ENCODE measurements at regions not wholly inside any gene's neighbourhood (a gene's known extent, or its start where the extent isn't known, plus 50 kb on each side); places are given as distances from the start of the nearest gene placed in this dataset.

DNA sequence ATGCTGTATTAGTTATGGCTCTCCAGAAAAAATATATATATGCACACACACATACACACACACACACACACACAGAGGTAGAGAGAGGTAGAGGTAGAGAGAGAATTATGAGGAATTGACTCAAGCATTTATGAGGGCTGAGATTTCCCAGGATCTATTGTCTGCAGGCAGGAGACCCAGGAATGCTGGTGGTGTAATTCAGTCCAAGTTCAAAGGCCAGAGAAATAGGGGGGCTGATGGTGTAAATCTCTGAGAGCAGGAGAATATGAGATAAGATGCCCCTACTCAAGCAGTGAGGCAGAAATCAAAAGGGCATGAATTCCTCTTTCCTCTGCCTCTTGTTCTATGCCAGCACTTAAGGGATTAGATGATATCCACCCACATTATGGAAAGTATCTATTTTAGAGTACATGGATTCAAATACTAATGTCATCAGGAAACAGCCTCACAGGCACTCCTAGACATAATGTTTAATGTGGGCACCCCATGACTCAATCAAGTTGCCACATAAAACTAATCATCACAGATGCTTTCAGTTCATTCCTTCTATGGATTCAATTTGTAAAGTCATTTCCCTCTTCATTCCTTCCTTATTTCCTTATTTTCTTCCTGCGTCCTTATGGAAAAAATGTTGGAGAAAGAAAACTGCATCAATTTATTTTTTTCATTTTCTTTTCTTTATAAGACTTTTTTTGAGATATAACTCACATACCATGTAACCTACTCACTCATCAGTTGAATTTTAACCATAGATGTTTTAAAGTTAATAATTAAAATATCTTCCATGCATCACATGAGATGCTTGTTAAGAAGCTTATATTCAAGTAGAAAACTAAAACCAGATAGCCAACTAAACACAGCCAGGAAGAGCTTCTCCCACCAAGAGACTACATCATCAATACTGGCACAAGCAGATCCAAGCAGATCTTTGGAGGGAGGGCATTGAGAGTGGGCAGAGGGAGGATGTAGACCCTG, 406.2 kb downstream of the MBD2 start:
- no peak overlapping the region for H2AFZ ChIP-seq (ENCODE audit: low read length)
- no peak overlapping the region for H3K27ac ChIP-seq (ENCODE audit: insufficient read depth, low read length)
- TF ChIP-seq CTCF (conservative IDR thresholded peaks at IDR 0.05 in 1 of 2, IDR thresholded peaks at IDR 0.05 in 1 of 2; ENCODE audit: low read depth in 1 of 2, low read length in 2 of 2), result no peak
- TF ChIP-seq EZH2 (IDR thresholded peaks at IDR 0.05; ENCODE audit: low read length, missing control alignments), result no peak
- DNase-seq (ENCODE audit: low read depth in 2 of 2), result no peak
- H3K9ac ChIP-seq (ENCODE audit: insufficient read depth, low read length), result no peak overlapping the region
- H3K27me3 ChIP-seq (ENCODE audit: control insufficient read depth, insufficient read depth, low read length), result no peaks in the 10 kb centered on the region
- no peaks in the 10 kb centered on the region for H4K20me1 ChIP-seq (ENCODE audit: control insufficient read depth, extremely low read depth, insufficient read depth, low read length)
- no peak overlapping the region for H3K4me2 ChIP-seq (ENCODE audit: extremely low read depth, insufficient read depth, low read length)
- H3K4me3 ChIP-seq (replicated peaks in 1 of 4; ENCODE audit: control extremely low read depth in 1 of 4, insufficient read depth in 1 of 4, low read depth in 3 of 4, low read length in 4 of 4), result no peak overlapping the region
- no peaks in the 10 kb centered on the region for H3K9me3 ChIP-seq (ENCODE audit: control insufficient read depth, insufficient read depth, low read depth, low read length)
- H3K4me1 ChIP-seq (ENCODE audit: control insufficient read depth, extremely low read depth, insufficient read depth, low read length), result no peaks in the 10 kb centered on the region
- no peaks in the 10 kb centered on the region for H3K79me2 ChIP-seq (ENCODE audit: control insufficient read depth, insufficient read depth, low read length)
- no peaks in the 10 kb centered on the region for H3K36me3 ChIP-seq (ENCODE audit: control insufficient read depth, insufficient read depth, low read length)

DNA sequence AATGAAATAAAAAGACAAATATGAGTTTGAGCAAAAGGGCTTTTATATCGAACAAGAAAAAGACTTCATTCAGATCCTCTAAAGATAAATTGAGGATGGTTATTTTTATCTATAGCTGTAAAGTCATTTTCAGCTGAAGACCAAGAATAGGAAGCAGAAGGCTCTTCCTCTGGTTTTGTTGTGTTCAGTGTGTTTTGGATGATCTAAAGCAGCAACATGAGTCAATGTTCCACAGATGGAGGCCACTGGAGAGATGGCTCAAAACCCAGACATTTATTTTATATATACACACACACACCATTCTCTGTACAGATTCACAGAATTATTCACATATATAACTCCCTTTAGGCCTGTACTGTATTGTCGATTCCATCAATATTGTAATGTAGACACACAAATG, 424.3 kb downstream of the MBD2 start:
- no peak overlapping the region for H3K27ac ChIP-seq (ENCODE audit: insufficient read depth, low read length)
- no peaks in the 10 kb centered on the region for H3K27me3 ChIP-seq (ENCODE audit: control insufficient read depth, insufficient read depth, low read length)
- no peaks in the 10 kb centered on the region for H4K20me1 ChIP-seq (ENCODE audit: control insufficient read depth, extremely low read depth, insufficient read depth, low read length)
- H3K4me1 ChIP-seq (ENCODE audit: control insufficient read depth, extremely low read depth, insufficient read depth, low read length), result peaks cover 2% of the 10 kb centered on the region
- H3K4me3 ChIP-seq (replicated peaks in 1 of 4; ENCODE audit: control extremely low read depth in 1 of 4, insufficient read depth in 1 of 4, low read depth in 3 of 4, low read length in 4 of 4), result no peak overlapping the region
- TF ChIP-seq EZH2 (IDR thresholded peaks at IDR 0.05; ENCODE audit: low read length, missing control alignments) (no peak), CTCF (conservative IDR thresholded peaks at IDR 0.05 in 1 of 2, IDR thresholded peaks at IDR 0.05 in 1 of 2; ENCODE audit: low read depth in 1 of 2, low read length in 2 of 2) (no peak)
- H3K9me3 ChIP-seq (ENCODE audit: control insufficient read depth, insufficient read depth, low read depth, low read length), result no peaks in the 10 kb centered on the region
- no peak overlapping the region for H2AFZ ChIP-seq (ENCODE audit: low read length)
- no peak overlapping the region for H3K9ac ChIP-seq (ENCODE audit: insufficient read depth, low read length)
- H3K79me2 ChIP-seq (ENCODE audit: control insufficient read depth, insufficient read depth, low read length), result no peaks in the 10 kb centered on the region
- no peaks in the 10 kb centered on the region for H3K36me3 ChIP-seq (ENCODE audit: control insufficient read depth, insufficient read depth, low read length)
- H3K4me2 ChIP-seq (ENCODE audit: extremely low read depth, insufficient read depth, low read length), result no peak overlapping the region
- DNase-seq (ENCODE audit: low read depth in 2 of 2), result no peak

- Histone ChIP-seq H3K9me3 (ENCODE audit: control insufficient read depth, insufficient read depth, low read depth, low read length) (no peaks in the 10 kb centered on the region), H3K4me1 (ENCODE audit: control insufficient read depth, extremely low read depth, insufficient read depth, low read length) (peaks cover 2% of the 10 kb centered on the region), H3K4me3 (replicated peaks in 1 of 4; ENCODE audit: control extremely low read depth in 1 of 4, insufficient read depth in 1 of 4, low read depth in 3 of 4, low read length in 4 of 4) (no peak overlapping the region), H4K20me1 (ENCODE audit: control insufficient read depth, extremely low read depth, insufficient read depth, low read length) (no peaks in the 10 kb centered on the region), H3K27ac (ENCODE audit: insufficient read depth, low read length) (no peak overlapping the region), H3K4me2 (ENCODE audit: extremely low read depth, insufficient read depth, low read length) (no peak overlapping the region), H2AFZ (ENCODE audit: low read length) (no peak overlapping the region), H3K79me2 (ENCODE audit: control insufficient read depth, insufficient read depth, low read length) (no peaks in the 10 kb centered on the region), H3K27me3 (ENCODE audit: control insufficient read depth, insufficient read depth, low read length) (no peaks in the 10 kb centered on the region), H3K36me3 (ENCODE audit: control insufficient read depth, insufficient read depth, low read length) (no peaks in the 10 kb centered on the region), H3K9ac (ENCODE audit: insufficient read depth, low read length) (no peak overlapping the region)
- TF ChIP-seq EZH2 (IDR thresholded peaks at IDR 0.05; ENCODE audit: low read length, missing control alignments) (no peak), CTCF (conservative IDR thresholded peaks at IDR 0.05 in 1 of 2, IDR thresholded peaks at IDR 0.05 in 1 of 2; ENCODE audit: low read depth in 1 of 2, low read length in 2 of 2) (no peak)
- DNase-seq (ENCODE audit: low read depth in 2 of 2), result peak; percentile 44 to 60
These were observed 425.3 kb downstream of the MBD2 start for GRCh38 chr18:53799134-53799533.

Measured in fibroblast of lung (primary cell).